GM12864 (cell line): ENCODE measurements at regions not wholly inside any gene's neighbourhood (a gene's known extent, or its start where the extent isn't known, plus 50 kb on each side); places are given as distances from the start of the nearest gene placed in this dataset.

Experiments used
- DNase-seq: peaks from one replicate; pipeline ENCODE4 v3.0.0-alpha.2; 2011; ENCODE audit warnings: low read depth
- H3K4me3 ChIP-seq: 2 replicates; pipeline ENCODE4 v1.5.1; 2011; ENCODE audit warnings: mild to moderate bottlenecking, low read depth, low read length, control low read depth
- TF ChIP-seq, protein P1 (sequence below): IDR thresholded peaks from 2 replicates; pipeline ENCODE4 v1.5.1; 2011; ENCODE audit warnings: low read depth, mild to moderate bottlenecking, moderate library complexity, low read length, control low read depth, inconsistent platforms; ENCODE audit errors: missing control alignments

DNA sequence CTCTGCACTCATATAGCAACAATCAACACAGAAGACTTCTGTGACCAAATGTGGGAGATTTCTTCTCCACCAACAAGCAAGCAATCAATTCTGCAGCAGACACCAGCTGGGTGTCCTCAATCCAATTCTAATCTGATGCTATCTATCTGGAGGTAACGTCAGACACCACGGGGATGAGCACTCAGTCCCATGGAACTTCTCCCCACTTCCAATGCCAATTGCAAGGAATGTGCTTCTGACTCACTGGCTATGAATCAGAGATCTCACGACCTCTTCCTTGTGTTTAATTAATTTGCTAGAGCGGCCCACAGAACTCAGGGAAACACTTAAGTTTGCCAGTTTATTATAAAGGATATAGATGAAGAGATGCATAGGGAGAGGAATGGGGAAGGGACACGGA lies 103.5 kb upstream of the SIRPG start:
- no peak overlapping the region for H3K4me3 ChIP-seq
- no peak for DNase-seq
- TF ChIP-seq, protein P1, sequence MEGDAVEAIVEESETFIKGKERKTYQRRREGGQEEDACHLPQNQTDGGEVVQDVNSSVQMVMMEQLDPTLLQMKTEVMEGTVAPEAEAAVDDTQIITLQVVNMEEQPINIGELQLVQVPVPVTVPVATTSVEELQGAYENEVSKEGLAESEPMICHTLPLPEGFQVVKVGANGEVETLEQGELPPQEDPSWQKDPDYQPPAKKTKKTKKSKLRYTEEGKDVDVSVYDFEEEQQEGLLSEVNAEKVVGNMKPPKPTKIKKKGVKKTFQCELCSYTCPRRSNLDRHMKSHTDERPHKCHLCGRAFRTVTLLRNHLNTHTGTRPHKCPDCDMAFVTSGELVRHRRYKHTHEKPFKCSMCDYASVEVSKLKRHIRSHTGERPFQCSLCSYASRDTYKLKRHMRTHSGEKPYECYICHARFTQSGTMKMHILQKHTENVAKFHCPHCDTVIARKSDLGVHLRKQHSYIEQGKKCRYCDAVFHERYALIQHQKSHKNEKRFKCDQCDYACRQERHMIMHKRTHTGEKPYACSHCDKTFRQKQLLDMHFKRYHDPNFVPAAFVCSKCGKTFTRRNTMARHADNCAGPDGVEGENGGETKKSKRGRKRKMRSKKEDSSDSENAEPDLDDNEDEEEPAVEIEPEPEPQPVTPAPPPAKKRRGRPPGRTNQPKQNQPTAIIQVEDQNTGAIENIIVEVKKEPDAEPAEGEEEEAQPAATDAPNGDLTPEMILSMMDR: no peak

DNA sequence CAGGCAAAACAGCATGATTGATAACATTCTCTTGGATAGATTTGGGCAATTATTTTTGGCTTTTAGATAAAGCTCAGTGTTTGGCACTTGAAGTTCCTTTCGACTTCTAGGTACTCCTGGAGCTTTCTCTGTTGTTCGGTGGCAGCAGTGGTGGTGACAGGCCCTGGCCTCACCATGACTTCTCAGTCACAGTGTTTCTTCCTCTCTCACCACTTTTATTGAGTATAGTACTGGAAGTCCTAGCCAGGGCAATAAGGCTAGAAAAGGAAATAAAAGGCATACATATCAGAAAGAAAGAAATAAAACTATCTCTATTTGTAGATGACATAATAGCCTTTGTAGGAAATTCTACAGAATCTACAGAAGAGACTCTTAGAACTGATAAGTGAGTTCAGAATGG lies 101.2 kb upstream of the SIRPG start:
- TF ChIP-seq, protein P1: no peak

DNA sequence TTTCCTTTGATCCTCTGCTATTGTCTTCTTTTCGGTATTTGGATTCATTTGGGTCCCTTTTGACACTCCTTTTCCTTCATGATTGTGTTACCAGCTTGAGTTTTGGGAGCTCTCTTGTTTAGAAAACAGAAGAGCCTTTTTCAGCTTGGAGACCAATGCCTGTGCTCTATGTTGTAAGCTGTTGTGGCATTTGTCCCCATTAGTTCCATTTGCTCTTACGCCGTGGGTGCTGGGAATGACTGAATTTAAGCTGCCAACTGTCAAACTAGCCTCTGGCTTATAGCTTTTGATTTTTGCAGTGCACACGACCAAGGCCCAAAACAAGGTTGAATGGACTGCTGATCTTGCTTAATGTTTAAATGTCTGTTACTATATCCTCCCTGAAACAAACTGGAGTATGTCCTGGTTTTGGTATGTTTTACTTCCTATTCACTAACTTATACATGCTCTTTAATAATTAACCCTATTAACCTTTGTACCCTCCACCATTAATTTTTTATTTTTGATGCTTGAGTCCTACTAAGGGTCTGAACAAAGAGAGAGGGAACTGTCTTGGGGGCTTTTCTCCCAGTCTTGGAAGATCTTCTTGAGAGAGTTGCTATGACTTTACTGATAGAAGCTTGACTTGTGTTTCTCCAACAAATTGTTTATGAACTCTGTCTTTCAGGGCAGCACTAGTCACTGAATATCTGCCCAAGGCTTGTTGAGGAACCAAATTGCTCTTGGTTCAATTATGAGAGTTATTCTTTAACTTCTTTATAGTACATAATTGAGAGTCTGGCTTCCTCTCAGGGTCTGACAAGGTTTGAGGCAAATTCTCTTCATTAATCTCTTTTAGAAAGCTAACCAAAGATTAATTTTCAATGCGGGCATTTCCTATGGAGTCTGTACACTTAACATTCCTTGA lies 100.3 kb upstream of the SIRPG start:
- no peak overlapping the region for H3K4me3 ChIP-seq
- DNase-seq: no peak
- TF ChIP-seq, protein P1: no peak

More for the DNA sequence above, 101.2 kb upstream of the SIRPG start:
- no peak for DNase-seq
- H3K4me3 ChIP-seq: no peak overlapping the region

DNA sequence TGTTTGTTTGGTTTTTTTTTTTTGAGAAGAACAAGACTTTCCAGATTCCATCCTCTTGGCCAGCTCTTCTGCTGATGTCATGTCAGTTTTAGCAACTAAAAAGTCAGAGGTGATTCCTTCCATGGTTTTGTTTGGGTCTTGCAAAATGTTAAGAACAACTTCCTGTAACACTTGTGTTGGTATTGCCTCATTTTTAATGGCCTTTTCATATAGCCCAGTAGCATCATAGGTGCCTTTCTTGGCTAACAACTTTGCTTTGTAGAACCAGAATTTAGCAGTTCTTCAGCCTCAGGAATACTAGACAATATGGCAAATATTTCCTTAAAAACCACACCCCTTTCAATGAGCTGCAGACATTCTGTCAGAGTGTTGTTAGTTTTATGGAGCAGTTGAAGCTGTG lies 99.5 kb upstream of the SIRPG start:
- TF ChIP-seq, protein P1: no peak
- no peak for DNase-seq
- H3K4me3 ChIP-seq: no peak overlapping the region

DNA sequence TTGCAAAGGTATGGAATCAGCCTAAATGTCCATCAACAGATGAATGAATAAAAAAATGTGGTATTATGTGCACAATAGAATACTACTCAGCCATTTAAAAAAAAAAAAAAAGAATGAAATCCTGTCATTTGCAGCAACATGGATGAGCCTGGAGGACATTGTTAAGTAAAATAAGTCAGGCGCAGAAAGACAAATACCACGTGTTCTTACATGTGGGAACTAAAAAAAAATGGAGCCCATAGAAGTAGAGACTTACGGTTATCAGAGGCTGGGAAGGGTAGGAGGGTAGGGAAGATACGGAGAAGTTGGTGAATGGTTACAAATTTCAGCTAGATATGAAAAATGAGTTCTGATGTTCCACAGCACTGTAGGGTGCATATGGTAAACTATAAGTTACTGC lies 97.2 kb upstream of the SIRPG start:
- TF ChIP-seq, protein P1: no peak
- H3K4me3 ChIP-seq: no peak overlapping the region
- DNase-seq: no peak

DNA sequence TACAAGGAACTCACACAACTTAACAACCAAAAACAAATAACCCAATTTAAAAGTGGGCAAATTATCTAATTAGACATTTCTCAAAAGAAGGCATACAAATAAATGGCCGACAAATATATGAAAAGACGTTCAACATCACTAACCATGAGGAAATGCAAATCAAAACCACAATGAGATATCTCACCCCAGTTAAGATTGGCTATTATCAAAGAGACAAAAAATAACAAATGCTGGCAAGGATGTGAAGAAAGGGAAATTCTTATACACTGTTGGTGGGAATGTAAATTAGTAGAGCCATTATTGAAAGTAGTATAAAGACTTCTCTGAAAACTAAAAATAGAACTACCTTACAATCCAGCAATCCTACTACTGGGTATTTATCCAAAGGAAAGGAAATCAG lies 96.7 kb upstream of the SIRPG start:
- TF ChIP-seq, protein P1: no peak
- DNase-seq: no peak
- no peak overlapping the region for H3K4me3 ChIP-seq

DNA sequence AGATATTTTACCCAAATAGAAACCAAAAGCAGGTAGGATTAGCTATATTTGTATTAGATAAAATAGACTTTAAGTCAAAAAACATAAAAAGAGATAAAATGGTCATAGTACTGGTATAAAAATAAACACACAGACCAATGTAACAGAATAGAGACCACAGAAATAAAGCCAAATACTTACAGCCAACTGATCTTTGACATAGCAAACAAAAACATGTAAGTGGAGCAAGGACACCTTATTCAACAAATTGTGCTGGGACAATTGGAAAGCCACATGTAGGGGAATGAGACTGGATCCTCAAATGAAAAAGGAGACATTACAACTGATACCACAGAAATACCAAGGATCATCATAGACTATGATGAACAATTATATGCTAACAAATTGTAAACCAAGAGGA lies 94.5 kb upstream of the SIRPG start:
- TF ChIP-seq, protein P1: no peak
- H3K4me3 ChIP-seq: no peak overlapping the region
- no peak for DNase-seq
